GM21447 (cell line): ENCODE measurements at regions not wholly inside any gene's neighbourhood (a gene's known extent, or its start where the extent isn't known, plus 50 kb on each side); places are given as distances from the start of the nearest gene placed in this dataset.
"Not testable (repeated sequence)": the region's sequence is repeated elsewhere in the genome, so short reads cannot be mapped to it uniquely, and the experiment has no call there.

Experiments
- ATAC-seq: cut with Tn5 transposase; IDR thresholded peaks from one replicate; pipeline ENCODE4 v1.9.1; 2021; ENCODE audit not compliant: unreplicated experiment

- no peak for ATAC-seq
Measured at GRCh38 chr5:156019571-156020180, 307.3 kb upstream of the SGCD start.

- ATAC-seq: no peak
Measured at GRCh38 chr5:156020647-156021046, 306.3 kb upstream of the SGCD start.

- ATAC-seq: no peak
Measured at GRCh38 chr5:156021866-156022265, 305.1 kb upstream of the SGCD start.

- no peak for ATAC-seq
Measured at GRCh38 chr5:156025656-156026055, 301.3 kb upstream of the SGCD start.

- ATAC-seq: no peak
Measured at GRCh38 chr5:156031181-156031580, 295.8 kb upstream of the SGCD start.

- no peak for ATAC-seq
Measured at GRCh38 chr5:156036640-156037039, 290.3 kb upstream of the SGCD start.

GRCh38 chr5:156037151-156037909, 289.6 kb upstream of the SGCD start:
- no peak for ATAC-seq

- ATAC-seq: no peak
Measured at GRCh38 chr5:156042726-156043125, 284.2 kb upstream of the SGCD start.

GRCh38 chr5:156043351-156043750, 283.6 kb upstream of the SGCD start:
- no peak for ATAC-seq

GRCh38 chr5:156051972-156052371, 275.0 kb upstream of the SGCD start:
- no peak for ATAC-seq

- ATAC-seq: no peak
Measured at GRCh38 chr5:156052656-156053055, 274.3 kb upstream of the SGCD start.

- ATAC-seq: no peak
Measured at GRCh38 chr5:156053056-156053455, 273.9 kb upstream of the SGCD start.

GRCh38 chr5:156076912-156077311, 250.1 kb upstream of the SGCD start:
- no peak for ATAC-seq

- ATAC-seq: no peak
Measured at GRCh38 chr5:156087577-156088110, 239.3 kb upstream of the SGCD start.

- not testable (repeated sequence) for ATAC-seq
Measured at GRCh38 chr5:156089955-156090940, 236.7 kb upstream of the SGCD start.

GRCh38 chr5:156093024-156093423, 233.9 kb upstream of the SGCD start:
- no peak for ATAC-seq

- ATAC-seq: no peak
Measured at GRCh38 chr5:156094001-156094400, 233.0 kb upstream of the SGCD start.

- no peak for ATAC-seq
Measured at GRCh38 chr5:156095709-156096241, 231.2 kb upstream of the SGCD start.

GRCh38 chr5:156096259-156096658, 230.7 kb upstream of the SGCD start:
- ATAC-seq: no peak

GRCh38 chr5:156103155-156103885, 223.6 kb upstream of the SGCD start:
- ATAC-seq: no peak
